GM21825 (cell line): ENCODE measurements at regions not wholly inside any gene's neighbourhood (a gene's known extent, or its start where the extent isn't known, plus 50 kb on each side); places are given as distances from the start of the nearest gene placed in this dataset.
"Not testable (repeated sequence)": the region's sequence is repeated elsewhere in the genome, so short reads cannot be mapped to it uniquely, and the experiment has no call there.

ENCODE experiments used
- ATAC-seq: cut with Tn5 transposase; IDR thresholded peaks from one replicate; pipeline ENCODE4 v1.9.1; 2021; ENCODE audit warnings: mild to moderate bottlenecking, moderate library complexity; ENCODE audit not compliant: unreplicated experiment

DNA sequence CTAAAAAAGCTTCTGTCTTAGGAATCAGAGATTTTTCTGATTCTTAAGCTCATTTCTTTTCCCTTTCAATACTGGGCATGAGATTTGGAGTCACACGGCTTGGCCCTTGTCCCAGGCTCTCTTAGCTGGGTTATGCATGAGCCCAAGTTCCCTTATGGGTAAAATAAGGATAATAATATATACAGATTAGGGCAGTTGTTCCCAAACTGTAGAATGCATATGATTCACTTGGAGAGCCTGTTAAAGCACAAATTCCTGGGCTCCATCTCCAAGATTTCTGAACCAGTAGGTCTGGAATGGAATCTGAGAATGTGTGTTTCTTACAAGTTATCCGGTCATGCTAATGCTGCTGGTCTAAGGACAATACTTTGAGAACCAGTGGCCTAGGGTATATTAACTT lies 154.0 kb downstream of the REEP3 start:
- no peak for ATAC-seq

DNA sequence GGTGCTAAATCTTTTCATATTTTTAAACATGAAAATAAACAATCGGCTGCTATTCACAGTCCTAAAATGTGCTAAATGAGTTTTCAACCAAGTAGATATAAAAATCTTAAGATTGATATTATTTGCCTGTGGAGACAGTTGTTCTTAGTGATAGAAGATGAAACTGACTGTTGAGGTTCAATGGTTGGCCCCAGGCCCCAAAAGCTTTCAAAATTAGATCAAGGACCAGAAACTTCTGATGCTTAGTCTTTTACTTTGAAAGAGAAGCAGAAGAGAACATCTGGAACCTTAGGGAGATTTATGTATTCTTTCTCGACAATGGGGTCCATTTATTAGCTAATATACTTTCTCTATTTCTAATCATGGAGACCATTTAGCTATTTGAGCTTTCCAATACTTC lies 155.8 kb downstream of the REEP3 start:
- no peak for ATAC-seq

DNA sequence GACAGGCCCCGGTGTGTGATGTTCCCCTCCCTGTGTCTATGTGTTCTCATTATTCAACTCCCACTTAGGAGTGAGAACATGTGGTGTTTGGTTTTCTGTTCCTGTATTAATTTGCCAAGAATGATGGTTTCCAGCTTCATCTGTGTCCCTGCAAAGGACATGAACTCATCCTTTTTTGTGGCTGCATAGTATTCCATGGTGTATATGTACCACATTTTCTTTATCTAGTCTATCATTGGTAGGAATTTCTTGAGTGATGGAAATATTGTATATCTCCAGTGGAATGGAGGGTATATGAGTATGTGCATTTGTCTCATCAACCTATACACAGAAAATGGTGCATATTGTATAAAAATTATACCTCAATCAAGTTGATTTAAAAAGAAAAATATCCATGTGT lies 159.3 kb downstream of the REEP3 start:
- ATAC-seq = not testable (repeated sequence)

DNA sequence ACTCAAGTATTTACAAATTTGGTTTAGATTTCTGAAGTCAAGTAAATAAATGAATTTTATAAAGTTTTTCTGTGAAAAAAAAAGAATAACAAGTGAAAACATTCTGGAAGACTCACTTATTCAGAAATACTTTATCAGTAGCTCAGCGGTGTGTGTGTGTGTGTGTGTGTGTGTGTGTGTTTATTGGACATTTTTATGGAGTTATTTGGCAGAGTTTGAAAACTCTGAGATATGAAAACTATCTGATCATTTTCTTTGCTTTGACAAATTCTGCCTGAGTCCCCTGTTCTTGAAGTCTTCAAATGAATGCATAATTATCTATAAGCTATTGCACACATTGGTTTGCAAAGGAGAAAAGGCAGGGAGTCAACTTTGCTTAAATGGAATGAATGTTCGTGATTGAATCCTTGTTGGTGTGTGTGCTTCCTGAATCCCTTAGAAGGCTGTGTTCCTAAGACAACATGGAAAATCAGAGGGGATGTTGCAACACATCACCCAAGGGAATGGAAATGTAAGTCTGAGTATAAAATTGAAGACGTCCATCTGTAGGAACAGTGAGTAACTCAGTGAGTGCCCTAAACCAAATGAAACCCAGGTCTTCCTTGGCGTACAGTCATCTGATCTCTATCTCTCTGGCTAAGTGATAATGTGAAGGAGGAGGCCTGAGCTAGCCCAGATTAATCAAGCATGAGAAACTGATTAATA lies 160.9 kb downstream of the REEP3 start:
- ATAC-seq = no peak

DNA sequence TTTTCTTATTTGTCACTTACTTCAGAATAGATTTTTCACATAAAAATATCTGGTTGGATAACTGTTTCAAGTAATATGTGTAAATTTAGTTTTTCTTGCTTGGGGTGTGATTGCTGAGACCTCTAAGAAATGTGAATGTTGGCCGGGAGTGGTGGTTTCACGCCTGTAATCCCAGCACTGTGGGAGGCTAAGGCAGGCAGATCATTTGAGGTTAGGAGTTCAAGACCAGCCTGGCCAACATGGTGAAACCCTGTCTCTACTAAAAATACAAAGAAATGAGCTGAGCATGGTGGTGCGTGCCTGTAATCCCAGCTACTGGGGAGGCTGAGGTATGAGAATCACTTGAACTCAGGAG lies 161.5 kb downstream of the REEP3 start:
- ATAC-seq = not testable (repeated sequence)

DNA sequence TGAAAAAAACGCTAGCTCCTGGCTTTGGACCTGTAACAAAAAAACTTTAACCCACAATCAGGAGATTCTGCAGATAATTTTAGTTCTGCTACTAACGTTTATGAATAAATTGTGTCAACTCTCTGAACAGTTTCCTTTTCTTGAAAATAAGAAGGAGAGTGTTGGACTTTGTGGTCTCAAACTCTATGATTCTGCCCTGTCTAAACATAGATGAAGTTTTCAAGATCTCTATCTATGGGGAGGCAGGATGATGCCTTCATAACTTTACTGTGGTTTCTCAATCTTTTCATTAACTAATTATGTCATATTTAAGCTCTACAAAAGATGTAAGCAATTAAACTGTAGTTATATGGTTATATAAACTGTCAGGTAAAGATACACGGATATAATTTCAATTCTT lies 162.0 kb downstream of the REEP3 start:
- no peak for ATAC-seq

DNA sequence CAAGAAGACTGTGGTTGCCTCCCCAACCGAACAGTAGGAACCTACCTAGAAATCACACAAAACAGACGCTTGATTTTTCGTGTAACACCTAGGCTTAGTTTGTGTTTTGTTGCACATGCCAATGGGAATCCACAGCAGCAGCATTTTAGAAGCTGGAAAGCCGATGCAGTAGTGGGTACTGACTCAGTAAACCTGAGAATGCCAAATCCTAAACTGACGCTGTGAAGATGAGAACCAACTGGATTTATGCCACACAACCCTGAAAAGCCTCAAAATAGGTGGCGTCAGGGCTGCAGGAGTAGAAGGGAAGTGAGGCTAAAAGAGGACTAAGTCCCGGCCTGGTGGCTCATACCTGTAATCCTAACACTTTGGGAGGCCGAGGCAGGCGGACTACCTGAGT lies 162.5 kb downstream of the REEP3 start:
- ATAC-seq = no peak

DNA sequence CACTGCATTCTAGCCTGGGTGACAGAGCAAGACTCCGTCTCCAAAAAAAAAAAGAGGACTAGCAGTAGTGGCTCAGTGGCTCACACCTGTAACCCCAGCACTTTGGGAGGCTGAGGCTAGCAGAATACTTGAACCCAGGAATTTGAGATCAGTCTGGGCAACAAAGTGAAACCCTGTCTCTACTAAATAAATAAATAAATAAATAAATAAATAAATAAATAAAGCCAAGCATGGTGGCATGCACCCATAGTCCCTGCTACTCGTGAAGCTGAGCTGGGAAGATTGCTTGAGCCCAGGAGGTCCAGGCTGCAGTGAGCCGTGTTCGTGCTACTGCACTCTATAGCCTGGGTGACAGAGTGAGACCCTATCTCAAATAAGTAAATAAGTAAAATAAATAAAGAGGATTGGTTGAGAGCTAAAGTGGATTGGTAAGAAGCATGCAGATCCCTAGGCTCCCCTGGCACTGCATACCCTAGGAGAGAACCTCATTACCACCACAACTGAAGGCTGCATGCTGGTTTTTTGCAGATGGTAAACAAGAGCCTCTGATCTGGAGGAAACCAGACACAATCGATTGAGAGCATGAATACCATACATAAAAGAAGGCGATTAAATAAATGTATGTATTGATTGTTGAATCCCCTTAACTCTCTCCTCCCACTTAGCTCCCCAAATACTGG lies 163.2 kb downstream of the REEP3 start:
- no peak for ATAC-seq

DNA sequence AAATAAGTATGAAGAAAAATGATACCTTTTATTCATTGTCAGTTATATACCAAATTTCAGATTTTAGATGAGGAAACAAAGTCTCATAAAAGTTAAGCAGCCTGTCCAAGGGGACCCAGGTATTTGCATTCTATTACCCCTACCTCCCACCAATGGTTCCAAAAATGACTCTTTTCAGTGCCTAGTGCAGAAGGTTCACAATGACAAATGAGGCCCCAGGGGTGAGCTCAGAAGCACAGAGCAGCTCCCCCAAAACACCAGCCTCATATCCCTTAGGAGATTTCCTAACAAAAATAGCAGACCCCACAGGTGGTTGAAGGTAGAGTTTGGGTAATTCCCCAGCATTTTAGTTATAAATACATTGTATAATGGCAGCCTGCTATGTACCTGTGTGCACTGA lies 168.6 kb downstream of the REEP3 start:
- no peak for ATAC-seq

DNA sequence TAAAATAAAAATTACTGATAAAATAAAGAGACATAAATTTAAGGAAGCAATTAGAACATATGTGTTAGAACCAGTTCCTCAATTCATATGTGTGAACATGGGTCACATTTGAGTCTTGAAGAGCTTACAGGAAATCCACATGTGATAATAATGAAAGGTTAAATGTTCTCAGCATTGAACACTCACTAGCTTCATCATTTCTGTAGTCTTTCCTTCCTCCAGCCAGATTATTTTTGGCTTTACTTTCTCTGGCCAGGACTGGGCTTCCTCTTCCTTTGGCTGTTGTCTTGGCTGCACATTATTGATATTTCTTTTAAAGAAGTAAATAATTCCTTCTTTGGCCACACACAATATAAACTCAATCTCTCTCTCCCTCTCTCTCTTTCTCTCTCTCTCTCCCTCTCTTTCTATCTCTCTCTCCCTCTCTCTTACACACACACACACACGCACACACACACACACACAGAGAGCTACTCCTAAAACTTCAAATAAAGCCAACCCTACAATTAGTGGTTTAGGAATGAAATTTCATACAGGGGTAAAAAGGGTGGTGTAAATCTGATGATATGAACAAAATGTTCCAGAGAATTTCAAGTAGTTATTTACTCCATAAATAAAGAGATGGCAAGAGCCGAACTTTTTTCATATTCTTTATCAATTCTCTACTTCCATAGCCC lies 171.2 kb downstream of the REEP3 start:
- no peak for ATAC-seq

DNA sequence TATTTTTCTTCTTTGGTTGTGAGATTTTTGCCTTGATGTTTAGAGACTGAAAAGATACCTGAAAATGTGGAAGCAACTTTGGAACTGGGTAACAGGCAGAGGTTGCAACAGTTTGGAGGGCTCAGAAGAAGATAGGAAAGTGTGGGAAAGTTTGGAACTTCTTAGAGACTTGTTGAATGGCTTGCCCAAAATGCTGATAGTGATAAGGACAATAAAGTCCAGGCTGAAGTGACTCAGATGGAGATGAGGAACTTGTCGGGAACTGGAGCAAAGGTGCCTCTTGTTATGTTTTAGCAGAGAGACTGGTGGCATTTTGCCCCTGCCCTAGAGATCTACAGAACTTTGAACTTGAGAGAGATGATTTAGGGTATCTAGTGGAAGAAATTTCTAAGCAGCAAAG lies 171.8 kb downstream of the REEP3 start:
- not testable (repeated sequence) for ATAC-seq

DNA sequence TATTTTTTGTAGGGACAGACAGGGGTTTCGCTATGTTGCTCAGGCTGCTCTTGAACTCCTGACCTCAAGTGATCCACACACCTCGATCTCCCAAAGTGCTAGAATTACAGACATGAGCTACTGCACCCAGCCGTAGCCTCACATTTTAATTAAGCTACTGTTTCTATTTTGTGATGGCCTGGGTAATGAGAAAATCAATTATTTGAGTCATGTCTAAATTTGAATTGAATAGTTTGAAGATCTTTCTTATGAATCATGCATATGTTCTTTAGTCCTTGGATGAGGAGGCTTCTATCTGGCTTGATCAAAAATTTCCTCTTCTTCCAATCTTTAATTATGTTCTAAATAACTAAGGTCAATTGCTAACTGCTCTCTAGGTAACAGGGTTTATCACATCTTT lies 175.0 kb downstream of the REEP3 start:
- no peak for ATAC-seq

DNA sequence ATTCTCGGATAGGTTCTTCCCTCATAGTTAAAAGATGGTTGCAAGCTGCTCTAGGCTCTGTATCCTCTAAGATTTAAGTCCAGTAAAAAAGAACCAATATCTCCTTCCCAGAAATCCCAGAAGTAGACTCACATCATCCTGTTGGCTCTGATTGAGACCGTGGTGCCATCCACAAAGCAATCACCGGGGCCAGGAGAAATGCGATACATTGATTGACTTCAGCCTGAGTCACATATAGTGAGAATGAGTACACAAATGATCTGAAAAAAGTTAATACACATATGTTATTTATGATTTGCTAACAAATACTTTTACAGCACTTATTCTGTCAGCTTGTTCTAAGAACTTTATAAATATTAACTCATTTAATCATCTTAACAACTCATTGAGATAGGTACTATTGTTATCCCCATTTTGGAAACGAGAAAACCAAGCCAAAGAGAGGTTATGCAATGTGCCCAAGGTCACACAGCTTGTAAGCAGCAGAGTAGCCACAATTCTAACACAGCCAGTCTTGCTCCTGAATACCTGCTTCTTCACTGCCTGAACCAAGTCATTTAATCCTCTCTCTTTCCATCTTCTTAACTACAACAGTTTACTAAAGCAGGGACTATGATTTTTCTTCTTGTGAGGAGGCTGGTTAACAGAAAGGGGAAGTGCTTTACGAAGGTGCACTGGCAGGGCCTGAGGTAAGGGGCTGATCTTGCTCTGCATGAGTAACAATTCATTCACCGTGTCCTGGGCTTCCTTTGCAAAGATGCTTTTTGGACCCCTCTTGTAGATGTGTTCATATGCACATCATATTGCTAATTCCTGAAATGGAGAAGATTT lies 177.0 kb downstream of the REEP3 start:
- peak; percentile 48 for ATAC-seq

DNA sequence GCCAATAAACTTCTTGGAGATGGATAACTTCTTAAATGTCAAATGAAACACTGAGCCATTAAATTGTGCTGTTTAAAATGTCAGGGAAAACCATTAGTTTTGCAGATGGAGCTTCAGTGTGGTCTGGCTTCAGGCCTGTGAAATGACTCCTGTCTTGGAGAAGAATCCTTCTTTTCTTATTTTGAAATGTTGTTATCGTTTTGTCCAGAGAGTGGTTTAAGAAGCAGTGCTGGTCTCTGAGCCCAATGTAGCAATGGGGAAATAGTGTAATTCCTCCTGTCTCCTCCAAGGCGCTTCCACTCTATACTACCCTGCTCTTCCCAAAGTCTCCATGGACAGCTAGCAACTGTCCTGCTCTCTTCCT lies 177.6 kb downstream of the REEP3 start:
- ATAC-seq = no peak

DNA sequence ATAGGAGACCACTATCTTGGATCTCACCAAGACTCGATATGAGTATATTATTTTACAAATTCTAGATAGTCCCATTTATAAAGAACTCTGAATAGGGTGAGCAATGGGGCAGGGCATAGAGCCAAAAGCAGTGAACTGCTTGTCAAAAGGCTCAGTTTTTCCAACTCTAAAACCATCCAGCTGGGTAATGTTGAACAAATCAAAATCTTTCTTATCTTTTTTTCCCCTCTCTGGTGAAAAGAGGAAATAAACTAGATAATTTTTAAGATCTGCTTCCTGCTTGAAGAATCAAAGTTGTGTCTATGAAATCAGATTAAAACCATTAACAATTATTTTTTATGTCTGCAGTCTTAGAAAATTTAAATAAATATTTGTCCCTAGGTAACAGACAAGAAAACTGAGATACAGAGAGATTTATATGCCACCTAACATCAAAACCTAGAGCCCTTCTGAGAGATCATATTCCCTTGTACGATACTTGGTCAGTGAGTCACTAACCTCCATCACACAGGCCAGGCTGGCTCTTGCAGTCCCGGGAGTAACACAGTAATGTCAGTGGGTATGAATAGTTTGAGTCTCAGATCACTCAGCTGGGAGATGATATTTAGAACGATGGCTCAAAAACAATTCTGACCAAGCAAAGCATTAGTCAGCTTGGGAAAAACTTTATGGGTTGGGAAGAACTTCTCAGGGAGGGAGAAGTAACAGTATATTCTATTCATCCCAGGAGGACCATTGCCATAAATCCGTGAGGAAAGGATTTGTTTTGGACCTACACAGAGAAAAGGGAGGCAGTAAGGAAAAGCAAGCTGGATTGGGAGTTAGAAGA lies 178.8 kb downstream of the REEP3 start:
- ATAC-seq = no peak

DNA sequence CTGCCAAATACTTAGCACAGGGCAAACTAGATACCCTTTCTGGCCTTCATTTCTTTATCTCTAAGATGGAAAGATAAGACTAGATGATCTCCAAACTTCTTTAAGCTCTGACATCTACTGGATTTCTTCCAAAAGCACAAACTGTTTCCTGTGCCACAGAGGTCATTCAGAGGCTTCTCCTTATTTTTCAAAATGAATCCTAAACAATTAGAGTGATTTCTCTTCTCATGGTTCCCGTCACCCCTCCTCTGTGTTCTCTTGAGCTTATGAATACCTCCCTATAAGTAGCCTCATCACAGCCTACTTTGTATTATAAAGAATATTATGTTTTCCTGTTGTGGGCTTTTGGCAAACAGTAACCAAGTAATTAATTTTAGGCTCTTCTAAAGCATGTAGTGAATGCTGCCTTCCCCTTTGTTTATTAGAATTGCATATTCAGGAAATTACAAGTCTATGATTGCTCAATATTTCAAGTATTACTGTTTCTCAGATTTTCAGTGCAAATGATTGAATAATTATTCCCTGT lies 179.5 kb downstream of the REEP3 start:
- no peak for ATAC-seq

DNA sequence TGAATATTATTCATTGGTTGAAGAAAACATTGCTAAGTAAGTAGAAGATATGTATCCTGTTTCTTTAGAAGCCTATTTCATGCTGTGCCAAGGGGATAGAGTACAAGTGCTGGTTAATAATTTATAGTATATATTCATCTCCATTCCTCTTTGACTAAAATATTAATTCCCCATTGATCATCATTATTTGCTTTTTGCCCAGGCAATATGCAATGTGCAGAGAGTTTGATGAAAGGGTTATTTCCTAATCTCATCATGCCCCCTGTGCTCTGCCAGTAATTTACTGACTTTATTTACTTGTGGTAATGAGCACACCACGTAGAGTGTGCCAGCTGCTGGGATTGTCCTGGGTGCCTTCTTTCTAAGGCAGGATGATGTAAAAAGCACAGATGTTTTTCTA lies 180.9 kb downstream of the REEP3 start:
- ATAC-seq = no peak

DNA sequence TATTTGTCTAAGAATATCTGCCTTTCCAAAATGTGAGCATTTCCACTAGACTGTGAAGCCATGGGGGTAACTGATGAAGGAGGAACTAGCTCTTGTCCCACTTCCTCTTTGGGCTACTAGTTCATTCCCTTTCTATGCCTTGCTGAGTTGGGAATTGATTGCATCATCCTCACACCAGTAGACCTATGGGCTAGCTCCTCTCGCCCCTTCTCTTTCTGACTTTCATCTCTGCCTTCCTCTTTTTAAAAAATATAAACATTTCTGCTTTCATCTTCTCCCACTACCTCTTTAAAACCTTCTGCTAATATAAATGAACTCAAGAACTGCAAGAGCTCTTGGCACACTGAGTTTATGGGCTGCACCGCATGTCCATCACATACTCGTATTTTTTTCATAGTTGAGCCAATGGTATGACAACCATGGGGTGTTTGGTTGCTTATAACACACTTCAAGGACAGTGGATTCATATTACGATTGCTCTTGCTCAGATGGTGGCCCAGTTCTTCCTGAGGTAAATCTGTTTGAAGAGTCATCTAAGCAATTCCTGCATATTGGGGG lies 182.0 kb downstream of the REEP3 start:
- no peak for ATAC-seq

DNA sequence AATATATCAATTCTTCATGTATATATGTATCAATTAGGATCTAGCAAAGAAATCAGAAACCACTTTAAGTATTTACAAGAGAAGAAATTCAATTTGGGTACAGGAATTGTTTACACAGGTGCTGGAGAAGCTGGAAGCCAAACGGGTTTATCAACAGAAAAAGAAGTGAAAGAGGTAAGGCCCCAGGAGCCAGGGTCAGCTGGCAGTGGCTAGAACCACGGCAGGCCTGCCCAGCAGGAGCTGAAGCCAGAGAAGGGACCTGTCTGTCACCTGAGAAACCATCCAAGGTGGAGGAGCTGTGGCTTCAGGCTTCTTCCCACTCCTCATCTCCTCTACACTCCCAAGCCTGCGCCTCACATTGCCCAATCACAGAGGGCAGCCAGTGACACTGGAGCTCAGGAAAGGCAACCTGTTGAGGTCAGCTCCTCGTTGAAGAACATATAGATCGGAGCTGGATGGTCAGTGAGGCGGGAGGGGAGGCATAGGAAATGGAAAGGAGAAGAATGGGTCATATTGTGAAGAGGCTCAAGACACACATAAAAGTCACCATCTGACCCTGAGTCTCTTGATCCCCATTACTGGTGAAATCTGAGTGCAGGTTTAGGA lies 182.6 kb downstream of the REEP3 start:
- ATAC-seq = no peak
